Activated naive CD8-positive, alpha-beta T cell treated with anti-CD3 and anti-CD28 coated beads, Interleukin-2, amount 10 ng/mL, durations not matched to agents 7 days and 5 days (primary cell): ENCODE measurements at regions not wholly inside any gene's neighbourhood (a gene's known extent, or its start where the extent isn't known, plus 50 kb on each side); places are given as distances from the start of the nearest gene placed in this dataset.
"Not testable (repeated sequence)": the region's sequence is repeated elsewhere in the genome, so short reads cannot be mapped to it uniquely, and the experiment has no call there.

Experiments used
- ATAC-seq: fragments of 150-1000 bp; cut with Tn5 transposase; one replicate; pipeline ENCODE4 v1.10.0; 2021; ENCODE audit warnings: low read depth, moderate library complexity
- POLR2A ChIA-PET: fragments of 350-600 bp; sonication (Branson Sonifier 250); formaldehyde crosslinking; loops from one replicate; lab custom pipeline; 2021; ENCODE audit warnings: antibody characterized with exemption; lab: Charles Lee
- DNase-seq: peaks from one replicate; pipeline ENCODE4 v3.0.0; 2021
- H3K27ac Mint-ChIP-seq: one replicate; pipeline ENCODE4 v1.8.0; 2022; ENCODE audit warnings: mild to moderate bottlenecking, mixed read lengths
- H3K27me3 Mint-ChIP-seq: one replicate; pipeline ENCODE4 v1.8.0; 2022; ENCODE audit warnings: mild to moderate bottlenecking, moderate library complexity, mixed read lengths
- H3K36me3 Mint-ChIP-seq: one replicate; pipeline ENCODE4 v1.8.0; 2021; ENCODE audit warnings: mild to moderate bottlenecking, mixed read lengths
- H3K4me1 Mint-ChIP-seq: one replicate; pipeline ENCODE4 v1.8.0; 2021; ENCODE audit warnings: mixed read lengths
- H3K4me3 Mint-ChIP-seq: one replicate; pipeline ENCODE4 v1.8.0; 2022; ENCODE audit warnings: mild to moderate bottlenecking, moderate library complexity, mixed read lengths
- H3K9me3 Mint-ChIP-seq: one replicate; pipeline ENCODE4 v1.8.0; 2021; ENCODE audit warnings: mixed read lengths

GRCh38 chr7:54453168-54453567 is 89.0 kb upstream of the VSTM2A start:
- DNase-seq, ATAC-seq, H3K27ac Mint-ChIP-seq, POLR2A ChIA-PET, H3K4me1 Mint-ChIP-seq, H3K27me3 Mint-ChIP-seq, H3K4me3 Mint-ChIP-seq, H3K36me3 Mint-ChIP-seq: not testable (repeated sequence)
- peaks cover 17% of the 10 kb centered on the region for H3K9me3 Mint-ChIP-seq

DNA sequence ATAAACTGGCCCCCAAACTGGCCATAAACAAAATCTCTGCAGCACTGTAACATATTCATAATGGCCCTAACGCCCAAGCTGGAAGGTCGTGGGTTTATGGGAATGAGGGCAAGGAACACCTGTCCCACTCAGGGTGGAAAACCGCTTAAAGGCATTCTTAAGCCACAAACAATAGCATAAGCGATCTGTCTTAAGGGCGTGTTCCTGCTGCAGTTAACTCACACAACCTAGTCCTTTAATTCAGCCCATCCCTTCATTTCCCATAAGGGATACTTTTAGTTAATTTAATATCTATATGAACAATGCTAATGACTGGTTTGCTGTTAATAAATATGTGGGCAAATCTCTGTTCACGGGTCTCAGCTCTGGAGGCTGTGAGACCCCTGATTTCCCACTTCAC is 87.5 kb upstream of the VSTM2A start:
- DNase-seq, H3K4me3 Mint-ChIP-seq, H3K4me1 Mint-ChIP-seq, H3K27me3 Mint-ChIP-seq, POLR2A ChIA-PET, H3K27ac Mint-ChIP-seq, H3K36me3 Mint-ChIP-seq, ATAC-seq: not testable (repeated sequence)
- peaks cover 18% of the 10 kb centered on the region for H3K9me3 Mint-ChIP-seq

DNA sequence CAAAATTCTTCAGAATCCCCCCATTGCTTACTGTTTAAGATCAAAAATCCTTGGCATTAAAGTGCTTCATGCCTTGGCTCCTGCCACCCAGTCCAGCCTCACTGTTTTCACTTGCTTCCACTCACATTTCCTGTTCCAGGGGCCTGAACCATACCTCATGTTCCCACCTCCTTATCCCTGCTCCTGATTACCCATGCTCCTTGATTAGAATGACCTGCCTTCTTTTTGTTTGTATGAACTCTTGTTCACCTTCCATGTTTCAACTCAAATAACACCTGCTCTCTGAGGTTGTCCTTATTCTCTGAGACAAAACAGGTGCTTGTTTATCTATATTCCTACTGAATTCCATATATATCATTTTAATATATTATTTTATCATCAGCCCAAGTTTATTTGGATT is 77.1 kb upstream of the VSTM2A start:
- Mint-ChIP-seq H3K27me3 (no peaks in the 10 kb centered on the region), H3K4me3 (no peak overlapping the region), H3K4me1 (no peaks in the 10 kb centered on the region), H3K9me3 (peaks cover 10% of the 10 kb centered on the region), H3K27ac (no peak overlapping the region), H3K36me3 (no peaks in the 10 kb centered on the region)
- POLR2A ChIA-PET: no interaction called here
- ATAC-seq (no peak), DNase-seq (no peak)

DNA sequence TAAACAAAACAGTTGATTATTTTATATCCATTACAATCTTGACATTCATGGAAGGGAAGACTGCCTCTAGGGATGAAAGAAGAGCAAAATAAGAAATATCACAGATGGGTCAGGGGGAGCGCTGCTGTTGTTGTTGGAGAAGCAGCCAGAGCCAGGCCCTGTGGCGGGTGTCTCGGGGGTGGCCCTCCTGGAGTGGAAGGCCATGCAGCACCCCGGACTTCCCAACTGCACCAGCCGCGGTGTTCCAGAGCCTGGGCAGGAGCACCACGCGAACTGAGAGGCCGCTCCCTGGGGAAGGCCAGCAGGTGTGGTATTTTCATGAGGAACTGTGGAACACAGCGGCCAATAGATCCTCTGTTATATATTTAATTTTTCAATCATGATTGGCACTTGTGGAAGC is 72.4 kb upstream of the VSTM2A start:
- no peak for DNase-seq
- no peak for ATAC-seq
- POLR2A ChIA-PET: no interaction called here
- no peak overlapping the region for H3K4me3 Mint-ChIP-seq
- no peak overlapping the region for H3K27ac Mint-ChIP-seq
- H3K9me3 Mint-ChIP-seq: peaks cover 7% of the 10 kb centered on the region
- no peaks in the 10 kb centered on the region for H3K27me3 Mint-ChIP-seq
- no peaks in the 10 kb centered on the region for H3K4me1 Mint-ChIP-seq
- no peaks in the 10 kb centered on the region for H3K36me3 Mint-ChIP-seq

DNA sequence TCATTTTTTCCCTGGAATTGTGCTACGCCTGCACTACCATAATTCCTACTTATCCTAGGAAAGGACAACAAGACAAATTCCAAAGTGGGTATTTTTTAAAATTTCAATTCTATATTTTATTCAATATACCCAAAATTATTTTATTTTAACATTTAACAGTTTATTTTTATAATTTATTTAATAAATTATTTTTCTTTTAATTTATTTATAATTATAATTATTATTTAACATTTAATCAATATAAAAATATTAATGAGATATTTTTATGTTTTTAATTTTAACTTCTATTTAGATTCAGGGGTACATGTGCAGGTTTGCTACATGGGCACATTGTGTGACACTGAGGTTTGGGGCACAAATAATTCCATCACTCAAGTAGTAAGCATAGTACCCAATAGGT is 65.6 kb upstream of the VSTM2A start:
- POLR2A ChIA-PET: no interaction called here
- ATAC-seq: no peak

GRCh38 chr7:54477083-54477482 is 65.1 kb upstream of the VSTM2A start:
- Mint-ChIP-seq H3K27ac (no peak overlapping the region), H3K36me3 (no peaks in the 10 kb centered on the region), H3K9me3 (peaks cover 6% of the 10 kb centered on the region), H3K4me1 (no peaks in the 10 kb centered on the region), H3K4me3 (no peak overlapping the region), H3K27me3 (no peaks in the 10 kb centered on the region)
- ATAC-seq (no peak), DNase-seq (no peak)
- POLR2A ChIA-PET: no interaction called here

More for the DNA sequence above, 65.6 kb upstream of the VSTM2A start:
- Mint-ChIP-seq H3K4me3 (no peak overlapping the region), H3K27ac (no peak overlapping the region), H3K27me3 (no peaks in the 10 kb centered on the region), H3K9me3 (peaks cover 6% of the 10 kb centered on the region), H3K36me3 (no peaks in the 10 kb centered on the region), H3K4me1 (no peaks in the 10 kb centered on the region)
- no peak for DNase-seq

DNA sequence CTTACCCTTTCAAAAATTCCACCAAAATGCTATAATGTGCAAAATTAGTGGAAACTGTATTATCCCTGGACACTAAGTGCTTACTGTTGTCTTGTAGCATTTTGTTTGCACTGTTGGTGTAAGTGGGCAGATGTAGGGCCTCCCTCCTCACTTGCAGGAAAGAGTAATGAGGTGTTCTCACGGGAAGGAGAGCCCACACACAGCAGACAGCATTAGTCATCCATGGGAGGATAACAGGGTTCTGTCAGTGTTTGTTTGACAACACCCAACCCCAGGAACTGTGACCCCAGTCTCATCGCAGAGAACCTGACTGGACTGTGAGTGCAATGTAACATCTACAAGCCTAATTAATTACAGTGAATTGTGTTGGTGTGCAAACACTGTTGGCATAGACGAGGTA is 58.7 kb upstream of the VSTM2A start:
- POLR2A ChIA-PET: no interaction called here
- no peaks in the 10 kb centered on the region for H3K4me1 Mint-ChIP-seq
- H3K27ac Mint-ChIP-seq: no peak overlapping the region
- H3K27me3 Mint-ChIP-seq: no peaks in the 10 kb centered on the region
- DNase-seq: no peak
- peaks cover 9% of the 10 kb centered on the region for H3K9me3 Mint-ChIP-seq
- no peak overlapping the region for H3K4me3 Mint-ChIP-seq
- H3K36me3 Mint-ChIP-seq: no peaks in the 10 kb centered on the region
- ATAC-seq: no peak

DNA sequence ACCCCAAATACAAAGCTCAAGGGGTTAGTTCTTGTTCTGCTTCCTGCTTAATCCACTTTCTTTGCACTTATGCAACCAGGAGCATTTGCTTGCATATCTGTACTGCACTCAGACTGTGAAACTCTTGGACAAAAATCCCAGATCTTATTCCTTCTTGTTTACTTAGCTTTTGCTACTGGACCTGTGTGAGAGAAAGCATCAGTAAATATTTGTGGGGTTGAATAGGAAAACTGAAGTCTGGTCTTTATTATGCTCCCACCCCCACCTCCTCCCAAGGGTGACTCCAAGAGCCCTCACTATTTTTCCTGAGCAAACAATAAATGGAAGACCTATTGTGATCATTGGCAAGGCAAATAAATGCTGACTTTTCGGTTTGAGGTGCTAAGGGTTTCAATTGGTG is 57.1 kb upstream of the VSTM2A start:
- no peak for ATAC-seq
- no peak for DNase-seq
- H3K4me1 Mint-ChIP-seq: no peaks in the 10 kb centered on the region
- no peaks in the 10 kb centered on the region for H3K27me3 Mint-ChIP-seq
- H3K36me3 Mint-ChIP-seq: no peaks in the 10 kb centered on the region
- POLR2A ChIA-PET: no interaction called here
- no peak overlapping the region for H3K27ac Mint-ChIP-seq
- H3K9me3 Mint-ChIP-seq: peaks cover 9% of the 10 kb centered on the region
- no peak overlapping the region for H3K4me3 Mint-ChIP-seq
